IMR-90 (cell line): ENCODE measurements at regions not wholly inside any gene's neighbourhood (a gene's known extent, or its start where the extent isn't known, plus 50 kb on each side); places are given as distances from the start of the nearest gene placed in this dataset.

Source experiments
- BHLHE40 ChIP-seq: fragments of 150-350 bp; IDR thresholded peaks from 2 replicates; pipeline ENCODE4 v1.6.1; 2016; ENCODE audit warnings: mild to moderate bottlenecking, low read depth, low read length
- CEBPB ChIP-seq: IDR thresholded peaks from 2 replicates; pipeline ENCODE4 v1.6.1; 2012; ENCODE audit warnings: low read depth, low read length, improper control_type of control experiment
- FOS ChIP-seq: fragments of 150-350 bp; IDR thresholded peaks from 2 replicates; pipeline ENCODE4 v1.6.1; 2016; ENCODE audit warnings: low read depth, low read length
- MAFK ChIP-seq: IDR thresholded peaks from 2 replicates; pipeline ENCODE4 v1.6.1; 2012; ENCODE audit warnings: low read depth, low read length, improper control_type of control experiment
- MAZ ChIP-seq: IDR thresholded peaks from 2 replicates; pipeline ENCODE4 v1.6.1; 2012; ENCODE audit warnings: low read depth, mild to moderate bottlenecking, low read length, improper control_type of control experiment, moderate library complexity, borderline replicate concordance
- MXI1 ChIP-seq: IDR thresholded peaks from 2 replicates; pipeline ENCODE4 v1.6.1; 2012; ENCODE audit warnings: low read depth, mild to moderate bottlenecking, low read length, moderate library complexity, borderline replicate concordance
- NFE2L2 ChIP-seq: fragments of 150-350 bp; IDR thresholded peaks from 2 replicates; pipeline ENCODE4 v1.6.1; 2016; ENCODE audit warnings: low read depth, mild to moderate bottlenecking, low read length
- POLR2A ChIP-seq: IDR thresholded peaks from 2 replicates; pipeline ENCODE4 v1.6.1; 2012; ENCODE audit warnings: mild to moderate bottlenecking, low read depth, low read length
- RAD21 ChIP-seq: IDR thresholded peaks from 2 replicates; pipeline ENCODE4 v1.6.1; 2012; ENCODE audit warnings: low read length, improper control_type of control experiment
- RCOR1 ChIP-seq: IDR thresholded peaks from 2 replicates; pipeline ENCODE4 v1.6.1; 2012; ENCODE audit warnings: mild to moderate bottlenecking, low read length, improper control_type of control experiment; ENCODE audit not compliant: insufficient replicate concordance
- RFX5 ChIP-seq: IDR thresholded peaks from 2 replicates; pipeline ENCODE4 v1.8.0; 2012; ENCODE audit warnings: low read depth, mild to moderate bottlenecking, low read length, moderate library complexity
- SMC3 ChIP-seq: fragments of 150-350 bp; IDR thresholded peaks from 2 replicates; pipeline ENCODE4 v1.6.1; 2016; ENCODE audit warnings: low read depth, mild to moderate bottlenecking, antibody characterized with exemption, low read length, moderate library complexity
- TF ChIP-seq, protein P1 (sequence below): conservative IDR thresholded peaks from 2 replicates; pipeline ENCODE4 v1.5.1; 2012; ENCODE audit warnings: mild to moderate bottlenecking, low read depth, low read length, improper control_type of control experiment
- TF ChIP-seq, protein P2 (sequence below): fragments of 150-350 bp; IDR thresholded peaks from 2 replicates; pipeline ENCODE4 v1.6.1; 2016; ENCODE audit warnings: low read depth, mild to moderate bottlenecking, low read length, moderate library complexity, borderline replicate concordance

DNA sequence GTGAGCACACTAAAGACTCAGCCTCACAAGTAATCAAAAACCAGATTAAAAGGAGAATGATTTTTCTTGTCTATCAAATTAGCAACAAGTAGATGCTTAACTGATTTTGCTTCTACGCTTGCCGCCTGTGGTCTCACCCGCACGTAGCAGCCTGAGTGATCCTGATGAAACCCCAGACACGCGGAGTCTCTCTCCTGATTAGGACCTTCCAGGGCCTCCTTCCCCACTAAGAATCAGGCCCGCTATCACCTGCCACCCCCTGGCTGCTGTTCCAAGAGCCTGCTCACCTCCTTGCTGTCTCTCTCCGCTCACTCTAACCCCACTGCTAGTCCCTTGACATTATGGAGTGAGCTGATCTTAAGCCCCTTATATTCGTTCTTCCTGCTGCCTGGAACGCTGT is 325.9 kb upstream of the NRP1 start:
- TF ChIP-seq POLR2A (no peak), MAFK (no peak), RAD21 (no peak), MXI1 (no peak), FOS (no peak), CEBPB (no peak), RCOR1 (no peak), SMC3 (no peak), NFE2L2 (no peak), RFX5 (no peak), BHLHE40 (no peak), MAZ (no peak)
- TF ChIP-seq, protein P1, sequence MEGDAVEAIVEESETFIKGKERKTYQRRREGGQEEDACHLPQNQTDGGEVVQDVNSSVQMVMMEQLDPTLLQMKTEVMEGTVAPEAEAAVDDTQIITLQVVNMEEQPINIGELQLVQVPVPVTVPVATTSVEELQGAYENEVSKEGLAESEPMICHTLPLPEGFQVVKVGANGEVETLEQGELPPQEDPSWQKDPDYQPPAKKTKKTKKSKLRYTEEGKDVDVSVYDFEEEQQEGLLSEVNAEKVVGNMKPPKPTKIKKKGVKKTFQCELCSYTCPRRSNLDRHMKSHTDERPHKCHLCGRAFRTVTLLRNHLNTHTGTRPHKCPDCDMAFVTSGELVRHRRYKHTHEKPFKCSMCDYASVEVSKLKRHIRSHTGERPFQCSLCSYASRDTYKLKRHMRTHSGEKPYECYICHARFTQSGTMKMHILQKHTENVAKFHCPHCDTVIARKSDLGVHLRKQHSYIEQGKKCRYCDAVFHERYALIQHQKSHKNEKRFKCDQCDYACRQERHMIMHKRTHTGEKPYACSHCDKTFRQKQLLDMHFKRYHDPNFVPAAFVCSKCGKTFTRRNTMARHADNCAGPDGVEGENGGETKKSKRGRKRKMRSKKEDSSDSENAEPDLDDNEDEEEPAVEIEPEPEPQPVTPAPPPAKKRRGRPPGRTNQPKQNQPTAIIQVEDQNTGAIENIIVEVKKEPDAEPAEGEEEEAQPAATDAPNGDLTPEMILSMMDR = no peak
- TF ChIP-seq, protein P2, sequence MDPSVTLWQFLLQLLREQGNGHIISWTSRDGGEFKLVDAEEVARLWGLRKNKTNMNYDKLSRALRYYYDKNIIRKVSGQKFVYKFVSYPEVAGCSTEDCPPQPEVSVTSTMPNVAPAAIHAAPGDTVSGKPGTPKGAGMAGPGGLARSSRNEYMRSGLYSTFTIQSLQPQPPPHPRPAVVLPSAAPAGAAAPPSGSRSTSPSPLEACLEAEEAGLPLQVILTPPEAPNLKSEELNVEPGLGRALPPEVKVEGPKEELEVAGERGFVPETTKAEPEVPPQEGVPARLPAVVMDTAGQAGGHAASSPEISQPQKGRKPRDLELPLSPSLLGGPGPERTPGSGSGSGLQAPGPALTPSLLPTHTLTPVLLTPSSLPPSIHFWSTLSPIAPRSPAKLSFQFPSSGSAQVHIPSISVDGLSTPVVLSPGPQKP = no peak
